ACHN (cell line): ENCODE measurements at regions not wholly inside any gene's neighbourhood (a gene's known extent, or its start where the extent isn't known, plus 50 kb on each side); places are given as distances from the start of the nearest gene placed in this dataset.

Experiments used
- DNase-seq: peaks from one replicate; pipeline ENCODE4 v3.0.0-alpha.2; 2015
- in situ Hi-C: cut with HindIII; loops from 2 replicates; pipeline ENCODE4 v1.10.0; 2017; ENCODE audit warnings: low sequenced_read_pairs, low pct_ligation_motif_present, low pct_unique_long_range_greater_than_20kb

- DNase-seq, result no peak
- in situ Hi-C loops, result no loop called here
Observed at GRCh38 chrX:28108186-28108945, 127.1 kb upstream of the DCAF8L1 start.

- in situ Hi-C loops, result no loop called here
Observed at GRCh38 chrX:28099166-28099565, 117.9 kb upstream of the DCAF8L1 start.

GRCh38 chrX:28085653-28086052 lies 104.4 kb upstream of the DCAF8L1 start:
- in situ Hi-C loops, result no loop called here
- DNase-seq, result no peak

More at GRCh38 chrX:28099166-28099565, 117.9 kb upstream of the DCAF8L1 start:
- DNase-seq, result no peak

- DNase-seq, result no peak
- in situ Hi-C loops, result no loop called here
Observed at GRCh38 chrX:28058901-28059300, 77.7 kb upstream of the DCAF8L1 start.

- in situ Hi-C loops, result no loop called here
- DNase-seq, result no peak
Observed at GRCh38 chrX:28042826-28043564, 61.7 kb upstream of the DCAF8L1 start.

GRCh38 chrX:28042260-28042659 lies 61.0 kb upstream of the DCAF8L1 start:
- in situ Hi-C loops, result no loop called here
- DNase-seq, result no peak

- DNase-seq, result no peak
- in situ Hi-C loops, result no loop called here
Observed at GRCh38 chrX:28039258-28039657, 58.0 kb upstream of the DCAF8L1 start.
